HCT116 (cell line): ENCODE measurements at regions not wholly inside any gene's neighbourhood (a gene's known extent, or its start where the extent isn't known, plus 50 kb on each side); places are given as distances from the start of the nearest gene placed in this dataset.

ENCODE experiments used
- ATAC-seq: fragments of 200-7000 bp; cut with Tn5 transposase; 2 replicates; pipeline ENCODE4 v1.9.1; 2020; ENCODE audit warnings: mild to moderate bottlenecking, moderate library complexity
- BruUV-seq: library from RNA; stranded (reverse); fragments of 400-500 nt; replicated peaks from 2 replicates; lab custom pipeline; 2021; lab: Mats Ljungman, UMichigan
- CTCF ChIA-PET: fragments of 300-600 bp; sonication (Branson Sonifier 250); formaldehyde crosslinking; loops from one replicate; lab custom pipeline; 2021; ENCODE audit warnings: antibody characterized with exemption; lab: Charles Lee
- POLR2A ChIA-PET: fragments of 300-600, 350-600 bp; sonication (Branson Sonifier 250); formaldehyde crosslinking; loops from one replicate; lab custom pipeline; 2021; ENCODE audit warnings: antibody characterized with exemption; lab: Charles Lee
- RAD21 ChIA-PET, 2 experiments: fragments of 300-600 bp; sonication (Branson Sonifier 250); formaldehyde crosslinking; loops; one replicate each; lab custom pipeline; 2023; ENCODE audit warnings: low total read pairs in 2 of 2; ENCODE audit not compliant: uncharacterized antibody in 2 of 2, unreplicated experiment in 2 of 2, low non-redundant PET in 1 of 2; lab: Charles Lee
- DNase-seq: peaks from one replicate; pipeline ENCODE4 v3.0.0-alpha.2; 2010; ENCODE audit warnings: low read depth, low spot score
- H2AFZ ChIP-seq: fragments of 200-600 bp; shearing (Covaris generic), sonication (generic); 2 replicates; pipeline ENCODE4 v1.6.1; 2017; ENCODE audit warnings: low read depth, mixed run types, mixed read lengths, antibody characterized with exemption, low read length; ENCODE audit not compliant: poor library complexity, severe bottlenecking
- H3K27ac ChIP-seq: 2 replicates; pipeline ENCODE4 v1.5.1; 2012; ENCODE audit warnings: low read depth, low read length
- H3K27me3 ChIP-seq: fragments of 200-600 bp; sonication (generic); 2 replicates; pipeline ENCODE4 v1.6.1; 2016; ENCODE audit warnings: mixed run types, low read length, mixed read lengths; ENCODE audit not compliant: insufficient read depth
- H3K36me3 ChIP-seq, 2 experiments: fragments of 200-500 bp in 1 of 2; fragments of 200-600 bp in 1 of 2; sonication (Bioruptor generic) in 1 of 2; sonication (generic) in 1 of 2; 2 replicates each; pipeline versions ENCODE4 v1.5.1 to v1.6.1; 2014 to 2016; ENCODE audit warnings: low read length in 2 of 2, inconsistent platforms in 1 of 2, mixed read lengths in 1 of 2, mixed run types in 1 of 2; ENCODE audit not compliant: insufficient read depth in 2 of 2, control insufficient read depth in 1 of 2
- H3K4me1 ChIP-seq, 2 experiments: fragments of 200-600 bp in 1 of 2; sonication (generic) in 1 of 2; 2 replicates each; pipeline versions ENCODE4 v1.5.1 to v1.6.1; 2012 to 2017; ENCODE audit warnings: low read length in 2 of 2, inconsistent platforms in 1 of 2, mild to moderate bottlenecking in 1 of 2, mixed read lengths in 1 of 2, mixed run types in 1 of 2, moderate library complexity in 1 of 2; ENCODE audit not compliant: insufficient read depth in 2 of 2, control insufficient read depth in 1 of 2
- H3K4me2 ChIP-seq: fragments of 200-600 bp; sonication (generic); 2 replicates; pipeline ENCODE4 v1.6.1; 2017; ENCODE audit warnings: mixed run types, low read length, mixed read lengths
- H3K4me3 ChIP-seq, 2 experiments: fragments of 200-600 bp in 1 of 2; sonication (generic) in 1 of 2; replicated peaks in 1 of 2; 2 replicates each; pipeline ENCODE4 v1.5.1; 2011 to 2016; ENCODE audit warnings: low read length in 2 of 2, control low read depth in 1 of 2, low read depth in 1 of 2, mild to moderate bottlenecking in 1 of 2, mixed read lengths in 1 of 2, mixed run types in 1 of 2
- H3K79me2 ChIP-seq: fragments of 200-600 bp; sonication (generic); 2 replicates; pipeline ENCODE4 v1.6.1; 2017; ENCODE audit warnings: mild to moderate bottlenecking, mixed run types, low read length, moderate library complexity, mixed read lengths; ENCODE audit not compliant: insufficient read depth
- H3K9ac ChIP-seq: fragments of 200-600 bp; sonication (generic); 2 replicates; pipeline ENCODE4 v1.6.1; 2016; ENCODE audit warnings: low read length, mixed read lengths
- H3K9me2 ChIP-seq: fragments of 200-600 bp; sonication (generic), shearing (Covaris generic); 2 replicates; pipeline ENCODE4 v1.6.1; 2017; ENCODE audit warnings: mixed run types, mild to moderate bottlenecking, moderate library complexity; ENCODE audit not compliant: insufficient read depth
- H3K9me3 ChIP-seq, 2 experiments: fragments of 200-500 bp in 1 of 2; fragments of 200-600 bp in 1 of 2; sonication (Bioruptor generic) in 1 of 2; sonication (generic) in 1 of 2; 2 replicates each; pipeline ENCODE4 v1.6.1; 2014 to 2017; ENCODE audit warnings: low read length in 2 of 2, mixed read lengths in 2 of 2, inconsistent platforms in 1 of 2, low read depth in 1 of 2, mild to moderate bottlenecking in 1 of 2, mixed run types in 1 of 2, moderate library complexity in 1 of 2; ENCODE audit not compliant: control insufficient read depth in 1 of 2, insufficient read depth in 1 of 2
- H4K20me1 ChIP-seq: fragments of 200-600 bp; sonication (generic), shearing (Covaris generic); 2 replicates; pipeline ENCODE4 v1.6.1; 2017; ENCODE audit warnings: mixed run types, mild to moderate bottlenecking, moderate library complexity; ENCODE audit not compliant: insufficient read depth
- CEBPB ChIP-seq: IDR thresholded peaks from 2 replicates; pipeline ENCODE4 v1.6.1; 2012; ENCODE audit warnings: low read depth
- EZH2phosphoT487 ChIP-seq: fragments of 200-600 bp; IDR thresholded peaks from 2 replicates; pipeline ENCODE4 v1.6.1; 2018; ENCODE audit warnings: antibody characterized with exemption, borderline replicate concordance
- MAX ChIP-seq: IDR thresholded peaks from 2 replicates; pipeline ENCODE4 v1.6.1; 2012
- POLR2AphosphoS5 ChIP-seq: IDR thresholded peaks from 2 replicates; pipeline ENCODE4 v1.6.1; 2011; ENCODE audit warnings: mild to moderate bottlenecking, low read depth, low read length, moderate library complexity
- RAD21 ChIP-seq: IDR thresholded peaks from 2 replicates; pipeline ENCODE4 v1.6.1; 2012; ENCODE audit warnings: low read depth, mild to moderate bottlenecking
- REST ChIP-seq: IDR thresholded peaks from 2 replicates; pipeline ENCODE4 v1.6.1; 2012; ENCODE audit warnings: low read depth
- YY1 ChIP-seq: IDR thresholded peaks from 2 replicates; pipeline ENCODE4 v1.6.1; 2011; ENCODE audit warnings: low read length, low read depth, moderate library complexity, mild to moderate bottlenecking; ENCODE audit not compliant: insufficient replicate concordance; ENCODE audit errors: extremely low read depth
- ZNF274 ChIP-seq: fragments of 200-500 bp; sonication (Bioruptor generic); IDR thresholded peaks from 2 replicates; pipeline ENCODE4 v1.6.1; 2014; ENCODE audit warnings: mild to moderate bottlenecking, low read depth, low read length, inconsistent platforms
- intact Hi-C: fragments of 100-400 bp; cut with micrococcal nuclease; formaldehyde crosslinking; loops from 2 replicates; pipeline ENCODE4 v1.10.0; 2022
- TF ChIP-seq, protein P1 (sequence below): IDR thresholded peaks from 2 replicates; pipeline ENCODE4 v1.6.1; 2011; ENCODE audit warnings: mild to moderate bottlenecking, low read length, moderate library complexity; ENCODE audit not compliant: insufficient replicate concordance; ENCODE audit errors: extremely low read depth
- TF ChIP-seq, protein P2 (sequence below): IDR thresholded peaks from 2 replicates; pipeline ENCODE4 v1.6.1; 2012

- Histone ChIP-seq H4K20me1 (no peaks in the 10 kb centered on the region), H3K4me3 (no peak overlapping the region), H3K9ac (no peak overlapping the region), H3K36me3 (no peaks in the 10 kb centered on the region), H3K4me2 (no peak overlapping the region), H3K4me1 (peaks cover 2 to 8% of the 10 kb centered on the region in 2 experiments; a peak in 2 of 4 replicates), H3K9me2 (no peaks in the 10 kb centered on the region), H3K27ac (no peak overlapping the region), H2AFZ (no peak overlapping the region), H3K79me2 (no peaks in the 10 kb centered on the region), H3K9me3 (no peaks in the 10 kb centered on the region), H3K27me3 (no peaks in the 10 kb centered on the region)
- ChIA-PET RAD21 (no interaction called here), CTCF (interaction anchor here (0.5 kb wide), 1 partner anchor 864 kb away, joined by 3 read pairs; no protein-coding TSS in a partner anchor), POLR2A (no interaction called here)
- no TSS peak for BruUV-seq
- ATAC-seq = no peak
- DNase-seq = no peak
- intact Hi-C loops = no loop called here
- TF ChIP-seq, protein P1, sequence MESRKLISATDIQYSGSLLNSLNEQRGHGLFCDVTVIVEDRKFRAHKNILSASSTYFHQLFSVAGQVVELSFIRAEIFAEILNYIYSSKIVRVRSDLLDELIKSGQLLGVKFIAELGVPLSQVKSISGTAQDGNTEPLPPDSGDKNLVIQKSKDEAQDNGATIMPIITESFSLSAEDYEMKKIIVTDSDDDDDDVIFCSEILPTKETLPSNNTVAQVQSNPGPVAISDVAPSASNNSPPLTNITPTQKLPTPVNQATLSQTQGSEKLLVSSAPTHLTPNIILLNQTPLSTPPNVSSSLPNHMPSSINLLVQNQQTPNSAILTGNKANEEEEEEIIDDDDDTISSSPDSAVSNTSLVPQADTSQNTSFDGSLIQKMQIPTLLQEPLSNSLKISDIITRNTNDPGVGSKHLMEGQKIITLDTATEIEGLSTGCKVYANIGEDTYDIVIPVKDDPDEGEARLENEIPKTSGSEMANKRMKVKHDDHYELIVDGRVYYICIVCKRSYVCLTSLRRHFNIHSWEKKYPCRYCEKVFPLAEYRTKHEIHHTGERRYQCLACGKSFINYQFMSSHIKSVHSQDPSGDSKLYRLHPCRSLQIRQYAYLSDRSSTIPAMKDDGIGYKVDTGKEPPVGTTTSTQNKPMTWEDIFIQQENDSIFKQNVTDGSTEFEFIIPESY = no peak
- TF ChIP-seq REST = no peak
- no peak for TF ChIP-seq CEBPB
- TF ChIP-seq, protein P2, sequence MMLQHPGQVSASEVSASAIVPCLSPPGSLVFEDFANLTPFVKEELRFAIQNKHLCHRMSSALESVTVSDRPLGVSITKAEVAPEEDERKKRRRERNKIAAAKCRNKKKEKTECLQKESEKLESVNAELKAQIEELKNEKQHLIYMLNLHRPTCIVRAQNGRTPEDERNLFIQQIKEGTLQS = no peak
- TF ChIP-seq RAD21 = no peak
- TF ChIP-seq YY1 = no peak
- TF ChIP-seq POLR2AphosphoS5 = no peak
- TF ChIP-seq MAX = no peak
- TF ChIP-seq EZH2phosphoT487 = no peak
- no peak for TF ChIP-seq ZNF274
Observed at GRCh38 chr3:182726258-182727142, 66.8 kb upstream of the ATP11B start.
